ENCODE measurements at regions not wholly inside any gene's neighbourhood (a gene's known extent, or its start where the extent isn't known, plus 50 kb on each side); places are given as distances from the start of the nearest gene placed in this dataset.

- H3K4me3 ChIP-seq (ENCODE audit: control insufficient read depth, low read depth, low read length), result no peak overlapping the region
- DNase-seq (ENCODE audit: low read depth), result no peak
- TF ChIP-seq CTCF (IDR thresholded peaks at IDR 0.05; ENCODE audit: control insufficient read depth, insufficient read depth, low read depth, low read length, missing control alignments), result no peak
Measured at GRCh38 chr4:133920236-133920635, 281.4 kb downstream of the PABPC4L start.

GRCh38 chr4:133910165-133910564, 291.4 kb downstream of the PABPC4L start:
- H3K4me3 ChIP-seq (ENCODE audit: control insufficient read depth, low read depth, low read length), result no peak overlapping the region
- no peak for DNase-seq (ENCODE audit: low read depth)
- TF ChIP-seq CTCF (IDR thresholded peaks at IDR 0.05; ENCODE audit: control insufficient read depth, insufficient read depth, low read depth, low read length, missing control alignments), result no peak

GRCh38 chr4:133903029-133903428, 298.6 kb downstream of the PABPC4L start:
- no peak for DNase-seq (ENCODE audit: low read depth)
- no peak for TF ChIP-seq CTCF (IDR thresholded peaks at IDR 0.05; ENCODE audit: control insufficient read depth, insufficient read depth, low read depth, low read length, missing control alignments)
- H3K4me3 ChIP-seq (ENCODE audit: control insufficient read depth, low read depth, low read length), result no peak overlapping the region

- no peak overlapping the region for H3K4me3 ChIP-seq (ENCODE audit: control insufficient read depth, low read depth, low read length)
- no peak for TF ChIP-seq CTCF (IDR thresholded peaks at IDR 0.05; ENCODE audit: control insufficient read depth, insufficient read depth, low read depth, low read length, missing control alignments)
- DNase-seq (ENCODE audit: low read depth), result no peak
Measured at GRCh38 chr4:133891011-133891410, 310.6 kb downstream of the PABPC4L start.

- TF ChIP-seq CTCF (IDR thresholded peaks at IDR 0.05; ENCODE audit: control insufficient read depth, insufficient read depth, low read depth, low read length, missing control alignments), result no peak
- H3K4me3 ChIP-seq (ENCODE audit: control insufficient read depth, low read depth, low read length), result no peak overlapping the region
- no peak for DNase-seq (ENCODE audit: low read depth)
Measured at GRCh38 chr4:133887723-133888122, 313.9 kb downstream of the PABPC4L start.

GRCh38 chr4:133869486-133869885, 332.1 kb downstream of the PABPC4L start:
- H3K4me3 ChIP-seq (ENCODE audit: control insufficient read depth, low read depth, low read length), result no peak overlapping the region
- no peak for DNase-seq (ENCODE audit: low read depth)
- no peak for TF ChIP-seq CTCF (IDR thresholded peaks at IDR 0.05; ENCODE audit: control insufficient read depth, insufficient read depth, low read depth, low read length, missing control alignments)

GRCh38 chr4:133868856-133869255, 332.7 kb downstream of the PABPC4L start:
- DNase-seq (ENCODE audit: low read depth), result no peak
- TF ChIP-seq CTCF (IDR thresholded peaks at IDR 0.05; ENCODE audit: control insufficient read depth, insufficient read depth, low read depth, low read length, missing control alignments), result no peak
- no peak overlapping the region for H3K4me3 ChIP-seq (ENCODE audit: control insufficient read depth, low read depth, low read length)

Measured in AG09309 (cell line).